Erythroblast (primary cell): ENCODE measurements at regions not wholly inside any gene's neighbourhood (a gene's known extent, or its start where the extent isn't known, plus 50 kb on each side); places are given as distances from the start of the nearest gene placed in this dataset.

ENCODE experiments used
- DNase-seq, 2 experiments: peaks; one replicate each; lab custom pipeline; 2025; lab: John Stamatoyannopoulos, UW
- GATA1 ChIP-seq: IDR thresholded peaks from 2 replicates; pipeline ENCODE4 v1.6.1; 2011; ENCODE audit warnings: low read depth, mild to moderate bottlenecking, control low read depth, low read length, moderate library complexity
- POLR2A ChIP-seq: IDR thresholded peaks from 2 replicates; pipeline ENCODE4 v1.6.1; 2011; ENCODE audit warnings: mild to moderate bottlenecking, low read length

DNA sequence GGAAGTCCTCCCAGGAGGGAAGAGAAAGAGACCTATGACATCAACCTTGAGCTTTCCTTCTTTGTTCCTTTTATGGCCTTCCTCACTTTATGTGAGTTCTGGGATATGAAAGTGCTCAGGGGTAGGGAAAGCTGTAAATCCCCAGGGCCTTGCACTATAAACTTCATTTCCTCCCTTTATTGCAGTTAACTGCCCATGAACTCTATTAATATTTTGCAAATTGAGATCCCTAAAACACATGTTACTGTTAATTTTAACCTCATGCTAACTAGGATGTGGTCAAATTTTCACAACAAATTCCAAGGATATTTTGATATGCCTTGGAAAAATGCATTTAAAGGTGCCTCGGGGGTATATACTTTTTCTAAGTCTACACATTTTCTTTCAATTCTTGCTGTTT, 359.9 kb downstream of the OSR1 start:
- TF ChIP-seq POLR2A (no peak), GATA1 (no peak)
- no peak for DNase-seq

DNA sequence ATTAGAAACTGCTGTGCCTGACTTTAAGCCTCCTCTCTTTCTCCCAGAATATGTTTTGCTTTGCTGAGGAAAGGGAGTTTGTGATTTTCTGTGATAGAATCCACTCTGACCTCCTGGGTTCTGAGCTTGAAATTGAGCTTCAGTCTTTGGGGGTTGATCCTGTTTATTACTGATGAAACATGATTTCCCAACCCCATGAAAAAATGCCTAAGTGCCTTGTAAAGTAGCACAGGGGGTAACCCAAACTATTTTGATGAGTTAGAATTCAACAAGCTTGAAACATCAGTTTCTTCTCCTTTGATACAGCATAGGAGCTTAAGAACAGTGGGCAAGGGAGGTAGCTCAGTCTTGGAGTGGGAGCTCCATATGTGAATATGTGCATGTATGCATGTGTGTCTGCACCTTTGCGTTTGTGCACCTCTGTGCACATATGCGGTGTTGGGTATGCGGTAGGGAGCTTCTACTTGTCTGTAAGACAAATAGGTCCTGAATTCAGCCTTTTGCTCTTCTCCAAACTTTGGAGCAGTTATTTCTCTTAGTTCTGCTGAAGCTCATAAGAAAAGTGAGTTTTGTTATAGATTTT, 364.6 kb downstream of the OSR1 start:
- DNase-seq, result no peak
- TF ChIP-seq POLR2A (no peak), GATA1 (no peak)

DNA sequence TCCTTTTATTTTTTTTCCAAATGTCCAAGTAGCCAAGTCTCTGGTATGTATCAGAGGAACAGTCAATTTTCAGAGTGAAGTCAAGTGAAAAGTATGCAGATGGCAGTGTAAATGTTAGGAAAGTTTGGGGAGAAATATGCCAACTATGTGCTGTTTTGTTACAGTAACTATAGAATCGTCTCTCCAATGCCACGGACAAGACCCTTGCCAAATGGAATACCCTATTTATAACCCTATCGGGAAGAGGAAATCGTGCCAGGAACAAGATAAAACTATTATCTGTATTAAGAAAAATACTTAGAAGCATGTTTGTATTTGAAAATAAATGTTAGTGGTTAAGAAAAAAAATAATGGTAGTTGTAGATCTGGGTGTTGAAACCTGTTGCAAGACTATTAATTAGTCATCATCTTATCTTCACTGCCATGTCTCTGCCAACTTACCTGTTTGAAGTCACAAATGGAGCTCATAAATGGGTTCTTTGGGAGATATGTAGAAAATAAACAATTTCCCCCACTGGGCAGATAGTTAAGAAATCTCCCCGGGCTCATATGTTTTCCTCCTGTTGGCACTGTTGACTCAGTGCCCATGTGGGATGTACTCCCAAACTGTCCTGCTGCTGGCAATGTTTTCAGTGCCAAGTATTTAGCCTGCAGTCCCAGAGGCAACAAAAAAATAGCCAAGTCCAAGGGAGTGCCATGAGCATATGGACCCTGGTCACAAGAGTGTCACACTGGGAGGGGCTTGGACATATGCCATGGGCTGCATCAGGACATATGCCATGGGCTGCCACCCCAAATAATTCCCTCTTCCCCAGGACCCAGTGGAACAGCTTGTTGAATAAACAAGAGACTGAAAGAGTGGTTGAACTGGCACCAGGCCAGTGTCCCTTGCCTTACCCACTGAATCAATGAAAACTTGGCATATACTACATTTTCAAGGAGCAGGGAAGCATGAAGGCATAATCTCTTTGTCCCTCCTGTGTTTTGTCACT, 366.9 kb downstream of the OSR1 start:
- TF ChIP-seq POLR2A (no peak), GATA1 (no peak)
- DNase-seq, result no peak

DNA sequence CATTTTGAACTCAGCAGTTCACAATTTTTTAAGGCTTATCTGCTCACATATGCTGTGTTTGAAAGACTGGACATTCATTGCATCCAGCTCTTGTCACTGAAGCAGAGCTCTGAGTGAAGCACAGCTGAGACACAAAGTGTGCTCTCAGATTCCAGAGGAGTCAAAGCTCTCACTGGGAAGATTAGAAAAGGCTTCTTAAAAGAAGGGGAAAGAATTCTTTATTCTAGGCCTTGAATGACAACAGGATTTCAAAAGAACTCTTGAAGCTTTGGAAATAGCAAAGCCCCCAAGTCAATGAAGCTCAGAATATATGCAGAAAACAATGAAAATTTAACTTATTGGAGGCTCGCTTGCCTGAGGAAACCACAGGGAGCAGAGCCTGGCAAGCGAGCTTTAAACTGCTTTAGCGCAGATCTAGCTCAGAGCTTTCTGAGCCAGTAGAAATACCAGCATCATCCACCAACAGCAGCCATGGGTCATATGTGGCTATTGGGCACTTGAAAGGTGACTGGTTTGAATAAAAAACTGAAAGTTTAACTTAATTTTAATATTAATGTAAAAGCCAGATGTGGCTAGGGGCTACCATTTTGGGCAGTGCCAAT, 369.7 kb downstream of the OSR1 start:
- DNase-seq, result no peak
- no peak for TF ChIP-seq GATA1
- TF ChIP-seq POLR2A, result no peak

DNA sequence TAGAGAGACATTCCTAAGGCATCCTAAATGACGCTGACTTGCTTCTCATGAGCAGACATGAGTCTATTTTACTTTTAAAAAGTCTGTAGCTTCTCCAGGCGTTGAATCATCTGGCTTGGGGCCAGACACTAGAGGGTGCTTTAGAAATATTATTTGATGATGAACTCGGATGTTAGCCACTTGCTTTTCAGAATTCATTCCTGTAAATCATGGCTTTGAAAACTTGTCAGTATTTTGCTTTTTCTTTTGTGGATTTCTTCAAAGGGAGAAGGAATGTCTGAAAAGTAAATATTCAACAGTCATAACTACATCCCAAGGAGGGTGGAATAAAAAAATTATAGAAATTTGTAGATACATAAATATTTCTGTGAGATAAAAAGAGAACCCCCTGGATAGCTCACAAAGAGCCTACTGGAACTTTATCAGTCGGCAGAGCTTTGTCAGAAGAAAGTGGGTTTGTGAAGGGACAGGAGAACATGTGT, 370.8 kb downstream of the OSR1 start:
- peak in 1 of 2 experiments; percentile 21 for DNase-seq
- TF ChIP-seq POLR2A (no peak), GATA1 (no peak)

DNA sequence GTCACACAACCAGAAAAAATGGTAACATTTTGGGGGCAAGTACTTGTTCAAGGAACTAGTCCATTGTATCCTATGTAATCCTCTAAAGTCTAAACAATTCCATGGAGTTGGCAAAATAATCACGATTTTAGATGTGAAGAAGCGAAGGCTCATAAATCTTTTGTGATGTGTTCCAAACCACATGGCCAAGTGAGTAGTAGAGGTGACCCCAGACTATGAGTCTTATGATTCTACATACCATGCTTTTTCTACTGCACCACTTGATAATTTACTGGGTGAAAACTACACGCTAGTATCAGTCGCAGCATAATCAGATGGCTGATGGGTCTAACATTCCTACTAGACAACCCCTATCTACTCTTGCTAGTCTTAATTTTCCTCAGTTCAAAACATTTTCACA, 371.4 kb downstream of the OSR1 start:
- TF ChIP-seq GATA1 (no peak), POLR2A (no peak)
- no peak for DNase-seq

DNA sequence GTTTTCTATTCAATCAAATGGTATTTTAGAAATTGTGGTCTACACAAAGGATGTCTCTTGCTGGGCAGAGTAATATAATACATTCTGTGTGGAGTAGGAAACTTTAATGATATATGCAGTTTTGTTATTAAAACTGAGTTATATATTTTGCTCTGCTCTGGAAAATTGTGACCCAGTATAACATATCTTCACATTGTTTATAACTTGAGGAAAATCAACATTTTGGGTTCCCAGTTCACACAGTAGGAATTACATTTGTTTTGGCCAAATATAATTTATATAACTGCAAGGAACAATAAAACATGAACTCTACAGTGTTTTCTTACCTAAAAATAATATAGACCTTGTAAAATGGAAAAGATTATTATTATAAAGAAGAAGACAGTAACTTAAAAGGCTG, 372.4 kb downstream of the OSR1 start:
- no peak for TF ChIP-seq POLR2A
- TF ChIP-seq GATA1, result no peak

DNA sequence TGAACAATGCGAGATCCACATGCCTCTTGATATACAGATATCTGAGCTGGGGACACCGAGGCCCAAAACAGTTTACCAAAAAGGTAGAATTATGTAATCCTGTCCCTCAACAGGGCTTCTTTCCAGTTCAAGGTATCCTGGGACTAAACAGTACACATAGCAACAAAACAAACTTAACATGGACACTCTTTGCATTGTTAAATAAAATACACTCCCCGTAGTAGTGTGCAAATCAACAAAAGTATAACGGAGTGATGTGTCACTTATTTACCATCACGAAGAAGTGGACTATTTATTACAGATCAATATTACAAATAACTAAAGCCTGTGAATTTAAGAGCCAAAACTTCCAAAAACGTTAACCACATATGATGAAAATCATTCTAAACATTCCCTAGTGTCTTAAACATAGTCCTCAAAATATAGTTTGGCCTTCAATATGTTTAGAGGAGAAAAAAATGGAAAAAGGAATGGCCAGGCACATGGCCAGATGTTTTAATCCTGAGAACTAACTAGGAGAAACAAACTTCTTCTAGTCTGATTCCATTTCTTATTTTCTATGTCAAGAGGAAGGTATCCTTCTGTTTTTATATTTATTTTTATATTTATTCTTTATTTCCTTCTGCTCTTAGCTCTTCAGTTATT, 377.5 kb downstream of the OSR1 start:
- no peak for DNase-seq

More for the DNA sequence above, 372.4 kb downstream of the OSR1 start:
- DNase-seq, result no peak

DNA sequence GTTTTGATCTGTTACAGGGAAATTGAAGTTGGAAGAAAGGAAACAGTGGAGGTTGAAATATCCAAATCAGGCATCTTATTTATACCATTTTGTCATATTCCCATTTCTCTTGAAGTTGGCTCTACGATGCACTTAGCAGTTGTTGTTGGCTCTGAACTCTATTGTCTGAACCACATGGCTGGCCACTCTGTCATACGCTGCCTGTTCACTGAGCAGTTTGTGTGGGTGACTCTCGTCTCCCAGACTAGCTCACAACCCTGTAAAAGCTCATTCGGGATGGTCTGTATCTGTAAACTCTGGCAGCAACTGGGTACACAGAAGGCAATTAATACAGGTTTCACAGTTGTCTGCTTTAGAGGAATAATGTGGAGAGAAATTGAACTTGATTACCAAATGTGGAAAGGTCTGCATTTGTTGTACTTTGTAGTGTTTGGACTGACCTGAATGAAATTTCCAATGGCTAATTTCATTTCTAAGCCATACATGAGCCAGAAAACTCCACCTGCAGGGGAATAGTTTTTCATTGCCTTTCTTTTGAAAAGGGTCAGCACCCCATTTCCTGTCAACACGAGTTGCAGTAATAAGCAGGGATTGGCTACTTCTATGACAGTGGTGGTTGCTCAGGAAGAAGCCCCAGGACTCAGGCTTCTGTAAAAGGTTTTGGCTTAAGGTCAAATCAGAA, 378.2 kb downstream of the OSR1 start:
- no peak for TF ChIP-seq GATA1
- TF ChIP-seq POLR2A, result no peak
- no peak for DNase-seq

More for the DNA sequence above, 377.5 kb downstream of the OSR1 start:
- no peak for TF ChIP-seq POLR2A
- TF ChIP-seq GATA1, result no peak

DNA sequence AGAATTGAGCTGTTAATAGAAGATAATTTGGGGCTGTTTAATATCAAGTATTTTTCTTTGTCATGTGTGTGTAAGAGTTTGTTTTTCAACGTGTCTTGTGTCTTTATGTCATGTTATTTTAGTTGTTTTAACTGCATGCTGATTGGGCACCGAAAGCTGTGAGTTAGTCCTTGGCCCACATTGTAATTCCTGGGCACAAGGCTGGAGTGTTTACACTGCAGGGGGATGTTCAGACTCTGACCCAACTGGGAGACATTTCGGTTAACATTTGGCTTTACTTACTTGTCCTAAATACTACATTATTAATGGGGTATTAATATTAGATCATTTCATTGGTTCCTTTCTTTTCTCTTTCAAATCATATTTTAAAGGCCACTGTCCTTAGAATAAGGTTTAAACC, 381.0 kb downstream of the OSR1 start:
- TF ChIP-seq GATA1 (no peak), POLR2A (no peak)
- DNase-seq, result no peak

DNA sequence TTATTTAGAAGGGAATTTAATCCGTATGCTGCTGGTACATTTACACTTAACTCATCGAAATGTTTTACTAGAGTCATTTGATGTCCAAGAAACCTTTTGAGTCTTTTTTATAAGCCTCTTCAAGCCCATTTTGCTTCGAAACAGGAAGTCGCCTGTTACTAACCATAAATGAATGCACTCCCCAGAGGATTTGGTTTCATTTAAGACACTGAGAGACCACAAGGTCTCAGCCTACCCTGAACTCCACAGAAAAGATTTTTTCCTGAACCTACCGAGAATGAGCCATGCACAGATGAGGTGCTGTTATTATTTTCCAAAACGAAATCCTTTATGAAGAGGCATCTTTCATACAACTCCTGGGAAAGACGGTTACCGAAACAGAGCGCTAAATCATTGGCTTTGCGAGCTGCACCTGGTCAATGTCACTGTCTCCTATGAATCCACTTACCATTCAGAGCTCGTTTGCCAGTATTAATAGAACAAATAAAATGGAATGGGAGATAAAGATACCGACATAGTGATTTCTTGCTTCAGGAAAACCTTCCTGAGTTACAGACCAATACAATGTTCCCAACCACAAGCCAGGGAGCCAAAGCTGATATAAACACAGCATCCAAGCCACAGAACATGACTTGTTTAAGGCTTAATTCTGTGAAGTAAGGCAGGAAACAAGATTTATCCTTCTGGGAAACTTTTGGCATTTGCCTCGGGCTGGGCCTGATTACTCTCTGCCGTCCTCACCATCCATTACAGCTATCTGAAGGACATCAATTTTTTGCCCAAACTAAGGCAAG, 382.1 kb downstream of the OSR1 start:
- no peak for DNase-seq
- TF ChIP-seq GATA1 (no peak), POLR2A (no peak)

DNA sequence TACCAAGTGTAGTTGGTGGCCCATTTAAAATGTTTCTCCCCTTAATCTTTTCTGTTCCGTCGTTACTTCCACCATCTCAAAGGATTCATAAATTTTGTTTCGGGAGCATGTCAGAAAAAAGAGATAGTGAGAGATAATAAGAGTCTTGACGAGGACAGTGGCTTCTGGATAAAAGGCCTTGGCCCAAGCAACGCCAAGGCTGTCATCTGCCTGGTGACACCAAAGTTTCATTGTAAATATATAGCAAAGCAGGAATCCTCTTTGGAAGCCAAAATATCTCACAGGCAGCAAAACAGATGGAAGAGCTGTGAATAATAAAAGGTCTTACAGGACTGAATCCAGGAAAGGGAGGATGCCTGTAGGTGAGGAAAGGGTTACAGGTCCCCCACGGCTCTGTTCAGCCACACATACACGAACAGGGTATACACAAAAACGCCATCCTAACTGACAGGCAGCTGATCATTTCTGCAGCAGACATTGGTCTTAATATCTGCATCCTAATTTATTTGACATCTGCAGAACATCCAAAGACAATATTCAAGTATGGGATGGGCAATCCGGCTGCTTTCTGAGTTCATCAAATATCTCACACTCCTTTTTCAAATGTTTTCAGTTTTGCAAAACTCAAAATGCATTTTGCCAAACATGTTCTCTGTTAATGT, 382.8 kb downstream of the OSR1 start:
- no peak for TF ChIP-seq POLR2A
- DNase-seq, result no peak
